GM23248 (cell line): ENCODE measurements at regions not wholly inside any gene's neighbourhood (a gene's known extent, or its start where the extent isn't known, plus 50 kb on each side); places are given as distances from the start of the nearest gene placed in this dataset.
A peak's percentile ranks its signal among the peaks of the same experiment; 100 is the strongest.

ENCODE experiments used
- DNase-seq: peaks from one replicate; pipeline ENCODE4 v3.0.0-alpha.2; 2015
- H2AFZ ChIP-seq: fragments of 200-600 bp; sonication (generic); 2 replicates; pipeline ENCODE4 v1.6.1; 2016; ENCODE audit warnings: antibody characterized with exemption
- H3F3A ChIP-seq: fragments of 200-600 bp; sonication (generic); 2 replicates; pipeline ENCODE4 v1.6.1; 2016; ENCODE audit warnings: mild to moderate bottlenecking, antibody characterized with exemption, mixed run types; ENCODE audit not compliant: insufficient read depth
- H3K27ac ChIP-seq: fragments of 200-600 bp; sonication (generic); 2 replicates; pipeline ENCODE4 v1.5.1; 2016; ENCODE audit warnings: mild to moderate bottlenecking
- H3K27me3 ChIP-seq: fragments of 200-600 bp; sonication (generic); replicated peaks from 2 replicates; pipeline ENCODE4 v1.6.1; 2016; ENCODE audit warnings: mild to moderate bottlenecking; ENCODE audit not compliant: insufficient read depth
- H3K36me3 ChIP-seq: fragments of 200-600 bp; sonication (generic); 2 replicates; pipeline ENCODE4 v1.6.1; 2016; ENCODE audit warnings: low read depth, mild to moderate bottlenecking
- H3K4me1 ChIP-seq: fragments of 200-600 bp; sonication (generic); 2 replicates; pipeline ENCODE4 v1.6.1; 2016; ENCODE audit warnings: mild to moderate bottlenecking; ENCODE audit not compliant: insufficient read depth
- H3K4me2 ChIP-seq: fragments of 200-600 bp; sonication (generic); one replicate; pipeline ENCODE4 v1.6.1; 2016; ENCODE audit warnings: mild to moderate bottlenecking; ENCODE audit not compliant: unreplicated experiment
- H3K4me3 ChIP-seq: fragments of 200-600 bp; sonication (generic); 2 replicates; pipeline ENCODE4 v1.5.1; 2016; ENCODE audit warnings: mild to moderate bottlenecking
- H3K79me2 ChIP-seq: fragments of 200-600 bp; sonication (generic); 2 replicates; pipeline ENCODE4 v1.6.1; 2016; ENCODE audit warnings: mild to moderate bottlenecking; ENCODE audit not compliant: insufficient read depth
- H3K9ac ChIP-seq: fragments of 200-600 bp; sonication (generic); 2 replicates; pipeline ENCODE4 v1.6.1; 2016; ENCODE audit warnings: mild to moderate bottlenecking
- H3K9me2 ChIP-seq: fragments of 200-600 bp; sonication (generic); 2 replicates; pipeline ENCODE4 v1.6.1; 2016; ENCODE audit warnings: mixed run types, mild to moderate bottlenecking, moderate library complexity; ENCODE audit not compliant: insufficient read depth
- H3K9me3 ChIP-seq: fragments of 200-600 bp; sonication (generic); one replicate; pipeline ENCODE4 v1.6.1; 2017; ENCODE audit warnings: low read depth
- H4K20me1 ChIP-seq: fragments of 200-600 bp; sonication (generic); 2 replicates; pipeline ENCODE4 v1.6.0; 2016; ENCODE audit not compliant: insufficient read depth
- EZH2 ChIP-seq: fragments of 200-600 bp; sonication (generic); IDR thresholded peaks from 2 replicates; pipeline ENCODE4 v1.6.1; 2018; ENCODE audit warnings: antibody characterized with exemption, mild to moderate bottlenecking; ENCODE audit not compliant: insufficient read depth, poor library complexity, severe bottlenecking
- EZH2phosphoT487 ChIP-seq: fragments of 200-600 bp; sonication (generic); IDR thresholded peaks from 2 replicates; pipeline ENCODE4 v1.6.1; 2018; ENCODE audit warnings: antibody characterized with exemption, moderate library complexity, mild to moderate bottlenecking, low read depth; ENCODE audit not compliant: insufficient read depth
- WGBS, 2 experiments: methylation state at CpG; one replicate each; pipeline ENCODE4 v1.1.6; 2015 to 2017; ENCODE audit warnings: low lambda C conversion rate in 2 of 2, low coverage in 1 of 2; ENCODE audit errors: missing lambda C conversion rate in 2 of 2; 5-methylcytosine and 5-hydroxymethylcytosine counted together
- in situ Hi-C: fragments of 300-500 bp; cut with MboI; formaldehyde crosslinking; loops from 2 replicates; pipeline ENCODE4 v1.15.0; 2020

GRCh38 chr4:102420563-102421398 is 75.5 kb upstream of the SLC39A8 start:
- Histone ChIP-seq H2AFZ (no peak overlapping the region), H3K36me3 (no peaks in the 10 kb centered on the region), H3K4me1 (no peaks in the 10 kb centered on the region), H3K27me3 (no peaks in the 10 kb centered on the region), H3K9ac (no peak overlapping the region), H3F3A (no peaks in the 10 kb centered on the region), H3K4me3 (no peak overlapping the region), H3K27ac (no peak overlapping the region), H3K79me2 (no peaks in the 10 kb centered on the region), H3K9me2 (no peaks in the 10 kb centered on the region), H3K4me2 (no peak overlapping the region), H3K9me3 (no peaks in the 10 kb centered on the region), H4K20me1 (no peaks in the 10 kb centered on the region)
- in situ Hi-C loops, result no loop called here
- no peak for TF ChIP-seq EZH2
- TF ChIP-seq EZH2phosphoT487, result no peak
- DNase-seq, result peak; percentile 54
- 13 to 19% methylated on average over 1 of the region's 1 CpG for WGBS, 2 experiments

- H2AFZ ChIP-seq, result no peak overlapping the region
- H4K20me1 ChIP-seq, result no peaks in the 10 kb centered on the region
- no peaks in the 10 kb centered on the region for H3K27me3 ChIP-seq
- no peak for TF ChIP-seq EZH2phosphoT487
- no peak for TF ChIP-seq EZH2
- H3K9ac ChIP-seq, result no peak overlapping the region
- no peaks in the 10 kb centered on the region for H3F3A ChIP-seq
- no peaks in the 10 kb centered on the region for H3K79me2 ChIP-seq
- no peak for DNase-seq
- H3K4me2 ChIP-seq, result no peak overlapping the region
- no peak overlapping the region for H3K27ac ChIP-seq
- H3K36me3 ChIP-seq, result no peaks in the 10 kb centered on the region
- H3K9me3 ChIP-seq, result no peaks in the 10 kb centered on the region
- no peaks in the 10 kb centered on the region for H3K4me1 ChIP-seq
- H3K4me3 ChIP-seq, result no peak overlapping the region
- 70 to 75% methylated on average over 2 of the region's 2 CpGs for WGBS, 2 experiments
- in situ Hi-C loops, result no loop called here
- no peaks in the 10 kb centered on the region for H3K9me2 ChIP-seq
Observed at GRCh38 chr4:102422843-102423242, 77.6 kb upstream of the SLC39A8 start.

GRCh38 chr4:102423375-102423774 is 77.8 kb upstream of the NFKB1 start:
- H2AFZ ChIP-seq, result no peak overlapping the region
- no peak overlapping the region for H3K4me3 ChIP-seq
- H3K9me2 ChIP-seq, result no peaks in the 10 kb centered on the region
- in situ Hi-C loops, result no loop called here
- no peak overlapping the region for H3K27ac ChIP-seq
- H3K27me3 ChIP-seq, result no peaks in the 10 kb centered on the region
- no peaks in the 10 kb centered on the region for H3K9me3 ChIP-seq
- no peaks in the 10 kb centered on the region for H4K20me1 ChIP-seq
- no peaks in the 10 kb centered on the region for H3F3A ChIP-seq
- no peaks in the 10 kb centered on the region for H3K79me2 ChIP-seq
- H3K4me2 ChIP-seq, result no peak overlapping the region
- H3K36me3 ChIP-seq, result no peaks in the 10 kb centered on the region
- H3K9ac ChIP-seq, result no peak overlapping the region
- no peaks in the 10 kb centered on the region for H3K4me1 ChIP-seq
- TF ChIP-seq EZH2 (no peak), EZH2phosphoT487 (no peak)
- DNase-seq, result no peak

GRCh38 chr4:102427371-102427998 is 73.7 kb upstream of the NFKB1 start:
- Histone ChIP-seq H3K9me2 (no peaks in the 10 kb centered on the region), H3K9me3 (no peaks in the 10 kb centered on the region), H3K9ac (no peak overlapping the region), H3K79me2 (no peaks in the 10 kb centered on the region), H3K27ac (no peak overlapping the region), H3K36me3 (no peaks in the 10 kb centered on the region), H3K4me3 (no peak overlapping the region), H3K27me3 (no peaks in the 10 kb centered on the region), H2AFZ (no peak overlapping the region), H4K20me1 (no peaks in the 10 kb centered on the region), H3K4me1 (peaks cover 16% of the 10 kb centered on the region), H3F3A (peaks cover 21% of the 10 kb centered on the region), H3K4me2 (no peak overlapping the region)
- in situ Hi-C loops, result no loop called here
- TF ChIP-seq EZH2 (no peak), EZH2phosphoT487 (no peak)
- no peak for DNase-seq
- 96 to 98% methylated on average over 3 of the region's 3 CpGs for WGBS, 2 experiments
